Upper lobe of right lung (tissue), 1 donor: ENCODE measurements at regions not wholly inside any gene's neighbourhood (a gene's known extent, or its start where the extent isn't known, plus 50 kb on each side); places are given as distances from the start of the nearest gene placed in this dataset.
"Not testable (repeated sequence)": the region's sequence is repeated elsewhere in the genome, so short reads cannot be mapped to it uniquely, and the experiment has no call there.

Experiments
- ATAC-seq: fragments of 200-7000 bp; cut with Tn5 transposase; one replicate; pipeline ENCODE4 v1.9.1; 2020; ENCODE audit warnings: mild to moderate bottlenecking, moderate library complexity
- DNase-seq: peaks from one replicate; pipeline ENCODE4 v3.0.0-alpha.2; 2020
- H3K27ac ChIP-seq: fragments of 200-600 bp; one replicate; pipeline ENCODE4 v1.8.0; 2022
- H3K27me3 ChIP-seq: fragments of 200-600 bp; one replicate; pipeline ENCODE4 v1.8.0; 2022; ENCODE audit warnings: mild to moderate bottlenecking
- H3K36me3 ChIP-seq: fragments of 200-600 bp; one replicate; pipeline ENCODE4 v1.8.0; 2022
- H3K4me1 ChIP-seq: fragments of 200-600 bp; one replicate; pipeline ENCODE4 v1.8.0; 2022
- H3K4me3 ChIP-seq: fragments of 200-600 bp; one replicate; pipeline ENCODE4 v1.8.0; 2022; ENCODE audit warnings: mild to moderate bottlenecking
- H3K9me3 ChIP-seq: fragments of 200-600 bp; one replicate; pipeline ENCODE4 v1.8.0; 2022
- intact Hi-C: fragments of 100-400 bp; cut with DNase I; formaldehyde crosslinking; loops from one replicate; pipeline ENCODE4 v1.11.0; 2022
- TF ChIP-seq, protein P1 (sequence below): fragments of 200-600 bp; IDR thresholded peaks from one replicate; pipeline ENCODE4 v1.8.0; 2022; ENCODE audit warnings: antibody characterized with exemption
- donor health status: DM: no; HTN: yes; CAD: no; lungs with severe emphysema.

DNA sequence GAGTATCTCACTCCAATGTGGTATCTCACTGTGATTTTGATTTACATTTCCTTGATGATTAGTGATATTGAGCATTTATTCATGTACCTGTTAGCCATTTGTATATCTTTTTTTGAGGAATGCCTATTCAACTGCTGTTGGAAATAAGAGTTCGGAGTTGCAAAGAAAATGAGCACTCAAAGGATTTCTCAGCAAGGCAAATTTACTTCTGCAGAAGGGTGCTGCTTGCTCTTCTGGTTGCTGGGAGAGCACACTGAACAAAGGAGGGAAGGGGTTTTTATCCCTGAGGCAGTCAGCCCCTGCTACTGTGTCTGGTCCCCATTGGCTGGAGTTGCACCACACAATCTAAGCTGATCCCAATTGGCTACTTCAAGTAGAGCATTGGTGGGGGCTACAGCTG, 822.4 kb upstream of the ADGRB3 start:
- TF ChIP-seq, protein P1, sequence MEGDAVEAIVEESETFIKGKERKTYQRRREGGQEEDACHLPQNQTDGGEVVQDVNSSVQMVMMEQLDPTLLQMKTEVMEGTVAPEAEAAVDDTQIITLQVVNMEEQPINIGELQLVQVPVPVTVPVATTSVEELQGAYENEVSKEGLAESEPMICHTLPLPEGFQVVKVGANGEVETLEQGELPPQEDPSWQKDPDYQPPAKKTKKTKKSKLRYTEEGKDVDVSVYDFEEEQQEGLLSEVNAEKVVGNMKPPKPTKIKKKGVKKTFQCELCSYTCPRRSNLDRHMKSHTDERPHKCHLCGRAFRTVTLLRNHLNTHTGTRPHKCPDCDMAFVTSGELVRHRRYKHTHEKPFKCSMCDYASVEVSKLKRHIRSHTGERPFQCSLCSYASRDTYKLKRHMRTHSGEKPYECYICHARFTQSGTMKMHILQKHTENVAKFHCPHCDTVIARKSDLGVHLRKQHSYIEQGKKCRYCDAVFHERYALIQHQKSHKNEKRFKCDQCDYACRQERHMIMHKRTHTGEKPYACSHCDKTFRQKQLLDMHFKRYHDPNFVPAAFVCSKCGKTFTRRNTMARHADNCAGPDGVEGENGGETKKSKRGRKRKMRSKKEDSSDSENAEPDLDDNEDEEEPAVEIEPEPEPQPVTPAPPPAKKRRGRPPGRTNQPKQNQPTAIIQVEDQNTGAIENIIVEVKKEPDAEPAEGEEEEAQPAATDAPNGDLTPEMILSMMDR: no peak
- Histone ChIP-seq H3K4me3 (no peak overlapping the region), H3K36me3 (no peaks in the 10 kb centered on the region), H3K9me3 (peaks cover 20% of the 10 kb centered on the region), H3K27me3 (no peaks in the 10 kb centered on the region), H3K4me1 (no peaks in the 10 kb centered on the region), H3K27ac (no peak overlapping the region)
- no peak for DNase-seq
- intact Hi-C loops: no loop called here
- ATAC-seq: no peak

DNA sequence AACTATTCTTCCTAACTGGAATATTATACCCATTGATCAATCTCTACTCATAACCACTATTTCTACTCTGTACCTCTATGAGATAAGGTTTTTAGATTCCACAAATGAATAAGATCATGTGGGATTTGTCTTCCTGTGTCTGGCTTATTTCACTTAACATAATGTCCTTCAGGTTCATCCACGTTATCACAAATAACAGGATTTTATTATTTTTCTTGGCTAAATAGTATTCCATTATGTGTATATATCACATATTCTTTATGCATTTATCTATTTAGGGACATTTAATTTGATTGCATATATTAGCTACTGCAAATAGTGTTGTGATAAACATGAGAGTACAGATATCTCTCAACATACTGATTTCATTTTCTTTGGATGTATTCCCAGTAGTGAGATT, 823.0 kb upstream of the ADGRB3 start:
- Histone ChIP-seq H3K27me3 (no peaks in the 10 kb centered on the region), H3K36me3 (no peaks in the 10 kb centered on the region), H3K9me3 (peaks cover 20% of the 10 kb centered on the region), H3K4me3 (no peak overlapping the region), H3K27ac (no peak overlapping the region), H3K4me1 (no peaks in the 10 kb centered on the region)
- DNase-seq (no peak), ATAC-seq (no peak)
- TF ChIP-seq, protein P1: no peak
- intact Hi-C loops: no loop called here

DNA sequence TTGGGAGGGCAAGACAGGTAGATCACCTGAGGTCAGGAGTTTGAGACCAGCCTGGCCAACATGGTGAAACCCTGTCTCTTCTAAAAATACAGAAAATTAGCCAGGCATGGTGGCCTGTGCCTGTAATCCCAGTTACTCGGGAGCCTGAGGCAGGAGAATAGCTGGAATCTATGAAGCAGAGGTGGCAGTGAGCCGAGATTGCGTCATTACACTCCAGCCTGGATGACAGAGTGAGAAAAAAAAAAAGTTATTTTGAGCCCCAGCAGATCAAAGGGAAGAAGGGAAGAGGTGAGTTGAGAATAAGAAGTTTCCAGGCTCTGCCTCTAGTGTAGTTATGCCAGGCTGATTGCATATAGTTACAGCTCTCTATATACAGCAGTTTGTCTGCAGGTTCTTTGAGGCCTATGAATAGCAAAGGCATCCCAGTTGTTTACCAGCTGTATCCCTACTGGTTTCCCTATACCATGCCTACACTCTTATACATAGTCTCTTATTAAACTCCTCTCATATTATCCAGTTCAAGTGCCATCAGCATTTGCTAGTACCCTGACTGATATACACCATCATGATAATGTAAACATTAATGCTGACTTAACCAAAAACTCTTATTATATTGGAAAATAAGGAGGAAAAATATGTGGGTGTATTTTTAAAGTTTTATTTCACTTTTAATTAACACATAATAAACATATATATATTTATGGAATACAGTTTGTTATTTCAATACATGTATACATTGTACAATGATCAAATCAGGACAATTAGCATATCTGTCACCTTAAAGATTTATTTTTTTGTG, 823.6 kb upstream of the ADGRB3 start:
- ATAC-seq: no peak
- DNase-seq: no peak
- H3K27ac ChIP-seq: no peak overlapping the region
- no peaks in the 10 kb centered on the region for H3K36me3 ChIP-seq
- H3K4me1 ChIP-seq: no peaks in the 10 kb centered on the region
- intact Hi-C loops: no loop called here
- H3K4me3 ChIP-seq: no peak overlapping the region
- H3K9me3 ChIP-seq: peaks cover 20% of the 10 kb centered on the region
- H3K27me3 ChIP-seq: no peaks in the 10 kb centered on the region
- TF ChIP-seq, protein P1: no peak

DNA sequence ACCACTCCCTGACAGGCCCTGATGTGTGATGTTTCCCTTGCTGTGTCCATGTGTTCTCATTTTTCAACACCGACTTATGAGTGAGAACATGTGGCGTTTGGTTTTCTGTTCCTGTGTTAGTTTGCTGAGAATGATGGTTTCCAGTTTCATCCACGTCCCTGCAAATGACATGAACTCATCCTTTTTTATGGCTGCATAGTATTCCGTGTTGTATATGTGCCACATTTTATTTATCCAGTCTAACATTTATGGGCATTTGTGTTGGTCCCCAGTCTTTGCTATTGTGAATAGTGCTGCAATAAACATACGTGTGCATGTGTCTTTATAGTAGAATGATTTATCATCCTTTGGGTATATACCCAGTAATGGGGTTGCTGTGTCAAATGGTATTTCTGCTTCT, 830.3 kb upstream of the ADGRB3 start:
- H3K4me1 ChIP-seq, H3K4me3 ChIP-seq, DNase-seq, intact Hi-C loops, H3K9me3 ChIP-seq, H3K36me3 ChIP-seq, ATAC-seq, H3K27me3 ChIP-seq, H3K27ac ChIP-seq: not testable (repeated sequence)

DNA sequence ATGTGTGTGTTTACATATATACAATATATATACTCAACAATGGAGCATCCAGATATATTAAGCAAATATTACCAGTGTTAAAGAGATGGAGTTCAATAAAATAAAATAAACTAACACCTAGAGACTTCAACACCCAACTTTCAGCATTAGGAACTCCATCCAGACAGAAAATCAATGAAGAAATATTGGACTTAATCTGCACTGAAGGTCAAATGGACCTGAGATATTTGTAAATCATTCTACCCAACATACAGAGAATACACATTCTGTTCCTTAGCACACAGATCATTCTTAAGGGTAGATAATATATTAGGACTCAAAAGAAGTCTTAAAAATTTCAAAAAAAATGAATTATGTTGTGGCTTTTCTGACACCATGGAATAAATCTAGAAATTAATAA, 832.3 kb upstream of the ADGRB3 start:
- Histone ChIP-seq H3K9me3 (peaks cover 9% of the 10 kb centered on the region), H3K4me1 (no peaks in the 10 kb centered on the region), H3K27me3 (no peaks in the 10 kb centered on the region), H3K36me3 (no peaks in the 10 kb centered on the region), H3K27ac (no peak overlapping the region), H3K4me3 (no peak overlapping the region)
- DNase-seq (no peak), ATAC-seq (no peak)
- intact Hi-C loops: no loop called here
- TF ChIP-seq, protein P1: no peak

DNA sequence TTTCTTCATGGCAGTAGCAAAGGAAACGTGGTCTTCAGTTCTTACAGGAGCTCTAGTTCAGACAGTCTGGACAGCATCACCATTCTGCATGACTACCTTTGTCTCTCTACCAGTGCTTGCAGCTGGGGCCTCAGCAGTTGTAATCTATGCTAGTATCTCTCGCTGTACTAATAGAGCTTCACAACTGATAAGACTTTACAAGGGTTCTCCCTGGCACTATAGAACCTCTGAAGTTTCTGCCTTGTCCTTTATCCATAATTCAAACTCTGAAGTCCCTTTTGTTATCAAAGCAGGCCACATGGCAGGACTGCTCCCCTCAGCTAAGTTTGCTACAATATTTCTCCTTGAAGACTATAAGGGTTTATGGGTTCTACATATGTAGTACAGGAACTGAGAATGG, 842.1 kb upstream of the ADGRB3 start:
- TF ChIP-seq, protein P1: no peak
- intact Hi-C loops: no loop called here
- H3K27ac ChIP-seq: no peak overlapping the region
- H3K36me3 ChIP-seq: no peaks in the 10 kb centered on the region
- no peaks in the 10 kb centered on the region for H3K27me3 ChIP-seq
- no peak overlapping the region for H3K4me3 ChIP-seq
- H3K4me1 ChIP-seq: no peaks in the 10 kb centered on the region
- no peak for ATAC-seq
- no peaks in the 10 kb centered on the region for H3K9me3 ChIP-seq
- DNase-seq: no peak
